ENCODE measurements at regions not wholly inside any gene's neighbourhood (a gene's known extent, or its start where the extent isn't known, plus 50 kb on each side); places are given as distances from the start of the nearest gene placed in this dataset.

DNA sequence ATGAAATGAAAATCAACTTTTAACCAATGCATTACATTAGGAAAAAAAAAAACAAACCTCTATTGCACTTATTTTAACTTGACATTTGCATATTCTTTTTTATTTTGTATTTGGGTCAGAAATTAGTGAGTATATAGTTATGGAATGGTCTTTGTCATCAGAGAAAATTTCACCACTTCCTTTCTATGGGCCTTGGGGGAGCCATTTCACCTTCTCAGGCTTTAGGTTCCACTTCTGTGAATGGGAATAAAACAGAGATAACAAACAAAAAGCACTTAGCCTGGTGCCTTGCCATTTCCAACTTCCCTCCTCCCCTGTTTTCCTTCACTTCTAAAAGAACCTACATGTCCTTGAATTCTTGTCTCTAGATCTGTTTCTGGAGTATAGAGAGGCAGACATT is 168.0 kb upstream of the STT3B start:
- DNase-seq (ENCODE audit: extremely low read depth in 1 of 2, low read depth in 1 of 2), result no peak

DNA sequence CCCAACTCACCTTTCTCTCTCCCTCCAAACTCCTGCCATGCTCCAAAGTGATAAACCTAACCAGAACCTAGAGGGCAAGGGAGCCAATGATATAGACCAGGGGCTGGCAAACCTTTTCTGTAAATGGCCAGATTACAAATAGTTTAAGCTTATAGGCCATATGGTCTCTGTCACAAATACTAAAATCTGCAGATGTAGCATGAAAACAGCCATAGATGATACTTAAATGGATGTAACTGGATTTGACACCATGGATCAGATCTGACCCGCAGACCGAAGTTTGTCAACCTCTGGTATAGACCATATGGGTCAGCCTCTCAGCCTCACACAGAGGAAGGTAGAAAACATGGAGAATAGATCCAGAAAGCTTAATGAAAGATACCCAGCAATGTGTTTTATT is 165.2 kb upstream of the STT3B start:
- no peak for DNase-seq (ENCODE audit: extremely low read depth in 1 of 2, low read depth in 1 of 2)

- no peak for DNase-seq (ENCODE audit: extremely low read depth in 1 of 2, low read depth in 1 of 2)
These were observed 162.9 kb upstream of the STT3B start for GRCh38 chr3:31369637-31370379.

GRCh38 chr3:31370380-31370666 is 162.4 kb upstream of the STT3B start:
- no peak for DNase-seq (ENCODE audit: extremely low read depth in 1 of 2, low read depth in 1 of 2)

DNA sequence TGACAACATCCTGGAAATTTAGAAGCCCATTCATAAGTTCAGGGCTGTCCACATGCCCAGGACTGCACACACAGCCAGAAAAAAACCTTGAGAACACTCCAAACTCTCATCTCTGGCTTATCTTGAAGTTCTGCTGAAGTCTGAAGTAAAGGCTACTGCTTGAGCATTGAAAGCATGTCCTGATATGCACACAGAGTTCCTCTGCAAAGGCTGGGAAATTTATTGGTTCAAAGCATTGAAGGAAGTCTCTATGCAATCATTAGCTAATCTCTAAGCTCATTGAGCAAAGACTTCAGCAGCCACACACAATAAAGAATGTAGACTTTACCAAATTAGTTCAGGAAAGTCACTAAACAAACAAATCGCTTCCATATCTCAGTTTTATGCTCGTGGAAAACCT is 162.0 kb upstream of the STT3B start:
- DNase-seq (ENCODE audit: extremely low read depth in 1 of 2, low read depth in 1 of 2), result no peak

DNA sequence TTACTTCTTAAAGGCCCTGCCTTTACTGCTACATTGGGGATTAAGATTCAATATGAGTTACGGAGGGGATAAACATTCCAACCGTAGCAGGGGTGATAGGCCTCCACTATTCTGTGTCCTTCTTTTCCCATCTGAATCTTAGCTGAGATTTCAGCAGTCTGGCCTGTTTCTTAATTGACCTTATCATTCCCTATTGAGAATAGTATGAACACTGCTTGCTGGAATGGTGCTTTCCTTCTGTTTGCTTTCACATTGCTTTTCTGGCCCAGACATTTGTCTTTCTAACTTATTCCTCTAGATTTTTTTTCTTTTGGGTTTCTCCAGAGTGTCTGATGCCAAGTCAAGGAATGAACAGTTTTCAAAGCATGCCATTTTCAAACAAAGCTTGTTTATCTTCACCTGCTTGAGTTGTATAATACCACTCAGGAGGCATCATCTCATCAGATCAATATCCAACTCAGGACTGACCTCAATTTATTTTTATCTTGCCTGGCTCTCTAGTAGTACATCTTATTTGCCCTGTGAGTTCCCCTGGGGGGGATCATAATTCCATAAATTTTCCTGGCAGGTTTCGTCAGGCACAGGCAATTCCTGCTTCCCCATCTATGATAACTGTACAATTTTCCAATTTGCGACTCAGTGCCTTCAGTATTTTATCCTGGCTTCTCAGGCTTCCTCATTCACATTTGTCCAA is 161.1 kb upstream of the STT3B start:
- no peak for DNase-seq (ENCODE audit: extremely low read depth in 1 of 2, low read depth in 1 of 2)

- DNase-seq (ENCODE audit: extremely low read depth in 1 of 2, low read depth in 1 of 2), result no peak
These were observed 159.0 kb upstream of the STT3B start for GRCh38 chr3:31373681-31374080.

- DNase-seq (ENCODE audit: extremely low read depth in 1 of 2, low read depth in 1 of 2), result peak in 1 of 2 donors; percentile 3
These were observed 155.6 kb upstream of the STT3B start for GRCh38 chr3:31377045-31377642.

DNA sequence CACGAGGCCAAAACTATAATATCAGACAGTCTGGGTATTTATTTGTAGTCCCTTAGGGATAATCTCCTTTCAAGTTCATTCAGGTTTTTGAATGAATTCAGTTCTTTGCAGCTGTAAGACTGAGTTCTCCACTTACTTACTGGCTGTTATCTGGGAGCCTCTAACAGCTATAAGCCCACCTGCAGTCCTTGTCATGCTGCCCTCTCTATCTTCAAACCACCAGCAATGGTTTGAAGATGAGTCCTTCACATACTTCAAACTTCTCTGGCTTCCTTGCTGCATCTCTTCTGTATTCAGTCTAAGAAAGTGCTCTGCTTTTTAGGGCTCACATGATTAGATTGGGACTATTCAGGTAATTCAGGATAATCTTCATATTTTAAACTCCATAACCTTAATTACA is 154.5 kb upstream of the STT3B start:
- no peak for DNase-seq (ENCODE audit: extremely low read depth in 1 of 2, low read depth in 1 of 2)

DNA sequence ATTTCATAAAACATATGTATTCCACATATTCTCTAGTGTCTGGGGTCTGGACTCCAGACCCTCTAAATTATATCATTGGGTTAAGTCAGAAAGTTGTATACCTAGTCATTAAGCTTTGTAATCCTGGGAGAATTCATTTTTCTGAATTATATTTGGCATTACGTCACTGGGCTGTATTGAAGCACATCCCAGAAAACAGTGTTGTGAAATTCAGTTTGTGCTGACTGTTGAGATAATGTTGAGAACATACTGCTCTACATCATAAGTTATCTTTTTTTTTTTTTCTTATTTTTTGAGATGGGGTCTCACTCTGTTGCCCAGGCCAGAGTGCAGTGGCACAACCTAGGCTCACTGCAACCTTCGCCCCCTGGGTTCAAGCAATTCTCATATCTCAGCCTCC is 153.1 kb upstream of the STT3B start:
- DNase-seq (ENCODE audit: extremely low read depth in 1 of 2, low read depth in 1 of 2), result no peak

DNA sequence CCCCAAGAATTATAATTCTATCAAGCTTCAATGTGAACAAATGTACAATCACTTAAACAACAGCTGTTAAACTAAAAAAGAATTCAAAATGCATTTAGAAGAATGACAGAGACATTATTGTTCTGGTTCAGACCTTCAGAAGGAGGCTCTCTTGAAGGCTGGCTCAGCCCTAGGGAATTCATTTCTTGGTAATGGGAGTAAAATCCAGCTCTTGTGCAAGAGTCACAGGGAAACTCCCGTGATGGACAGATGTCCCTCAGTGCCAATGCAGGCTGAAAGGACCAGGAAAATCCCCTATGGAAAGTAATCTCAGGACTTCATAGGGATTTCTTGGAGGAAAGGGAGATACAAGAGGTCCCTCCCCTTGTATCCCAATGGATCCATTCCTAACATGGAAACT is 149.9 kb upstream of the STT3B start:
- no peak for DNase-seq (ENCODE audit: extremely low read depth in 1 of 2, low read depth in 1 of 2)

DNA sequence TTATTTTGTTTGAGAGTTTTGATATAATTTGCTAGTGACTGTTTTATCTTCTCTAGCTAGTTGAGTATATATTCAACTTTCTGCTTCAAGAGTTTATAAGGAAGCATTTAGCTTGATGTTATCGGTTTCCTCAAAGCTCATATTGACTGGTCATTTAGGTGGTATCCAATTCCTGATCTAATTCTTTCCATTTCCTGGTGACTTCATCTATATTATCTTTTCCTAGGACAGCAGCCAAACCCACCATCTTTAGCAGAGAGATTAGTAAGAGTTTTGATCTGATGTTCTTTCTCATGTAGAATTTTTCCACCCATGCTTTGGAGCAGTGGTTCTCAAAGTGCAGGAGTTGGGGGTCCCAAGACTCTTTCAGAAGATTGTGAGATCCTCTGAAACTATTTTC is 148.6 kb upstream of the STT3B start:
- DNase-seq (ENCODE audit: extremely low read depth in 1 of 2, low read depth in 1 of 2), result no peak

DNA sequence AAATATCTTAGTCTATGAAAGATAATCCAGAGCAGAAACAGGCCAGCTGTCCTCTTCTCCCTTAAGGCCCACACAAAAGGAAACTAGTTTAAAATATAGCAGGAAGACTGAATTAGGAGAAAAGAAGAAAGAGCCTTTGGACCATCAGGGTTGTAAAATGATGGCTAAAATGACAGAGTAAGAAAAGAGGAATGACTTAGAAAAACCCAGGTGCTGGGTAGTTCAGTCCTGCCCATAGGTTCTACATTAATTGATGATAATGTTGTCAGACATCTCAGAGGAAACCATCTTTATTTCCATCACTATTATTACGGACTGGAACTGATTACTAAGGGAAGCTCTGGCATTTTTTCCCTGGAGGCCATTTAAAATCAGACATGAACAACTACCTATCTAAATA is 142.8 kb upstream of the STT3B start:
- DNase-seq (ENCODE audit: extremely low read depth in 1 of 2, low read depth in 1 of 2), result no peak

GRCh38 chr3:31390466-31390865 is 142.3 kb upstream of the STT3B start:
- DNase-seq (ENCODE audit: extremely low read depth in 1 of 2, low read depth in 1 of 2), result no peak

GRCh38 chr3:31391150-31391549 is 141.6 kb upstream of the STT3B start:
- DNase-seq (ENCODE audit: extremely low read depth in 1 of 2, low read depth in 1 of 2), result no peak

DNA sequence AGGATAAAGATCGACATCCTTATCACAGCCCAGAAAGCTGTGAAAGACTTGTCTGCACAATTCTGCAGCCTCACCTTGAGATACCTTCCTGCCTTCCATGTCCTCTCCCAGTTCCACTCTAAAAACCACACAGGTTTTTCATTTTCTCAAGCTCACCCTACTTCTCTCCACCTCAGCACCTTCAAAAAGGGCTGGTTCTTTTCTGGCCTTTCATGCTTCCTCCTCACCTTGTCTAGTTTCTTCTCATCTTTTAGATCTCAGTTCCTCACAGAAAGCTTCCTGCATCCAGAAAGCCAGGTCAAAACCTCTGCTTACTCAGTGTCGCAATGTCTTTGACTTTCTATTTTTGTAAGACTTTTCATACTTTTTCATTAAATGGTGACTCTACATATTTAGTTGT is 140.2 kb upstream of the STT3B start:
- no peak for DNase-seq (ENCODE audit: extremely low read depth in 1 of 2, low read depth in 1 of 2)

GRCh38 chr3:31399271-31399670 is 133.5 kb upstream of the STT3B start:
- DNase-seq (ENCODE audit: extremely low read depth in 1 of 2, low read depth in 1 of 2), result no peak

GRCh38 chr3:31402117-31402516 is 130.6 kb upstream of the STT3B start:
- no peak for DNase-seq (ENCODE audit: extremely low read depth in 1 of 2, low read depth in 1 of 2)

- DNase-seq (ENCODE audit: extremely low read depth in 1 of 2, low read depth in 1 of 2), result no peak
These were observed 129.5 kb upstream of the STT3B start for GRCh38 chr3:31403197-31403596.

DNA sequence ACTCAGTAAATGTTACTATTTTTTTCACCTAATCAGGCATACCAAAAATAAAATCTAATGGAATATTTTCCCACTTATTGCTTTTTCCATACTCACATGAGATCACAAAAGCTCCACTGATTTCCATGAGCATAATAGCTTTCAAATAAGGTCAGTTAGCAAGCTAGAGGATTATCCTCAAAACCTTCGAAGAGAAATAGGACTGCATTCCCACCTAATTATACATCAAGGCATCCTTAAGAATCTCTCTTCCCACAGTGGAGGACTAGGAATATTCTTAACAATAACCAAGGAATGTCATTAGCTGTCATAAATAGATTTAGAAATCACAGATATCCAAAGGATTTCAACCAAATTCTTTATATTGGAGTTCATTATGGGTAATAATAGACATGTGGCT is 127.9 kb upstream of the STT3B start:
- DNase-seq (ENCODE audit: extremely low read depth in 1 of 2, low read depth in 1 of 2), result no peak

- no peak for DNase-seq (ENCODE audit: extremely low read depth in 1 of 2, low read depth in 1 of 2)
These were observed 127.2 kb upstream of the STT3B start for GRCh38 chr3:31405515-31405914.

GRCh38 chr3:31406896-31407295 is 125.8 kb upstream of the STT3B start:
- DNase-seq (ENCODE audit: extremely low read depth in 1 of 2, low read depth in 1 of 2), result no peak

- no peak for DNase-seq (ENCODE audit: extremely low read depth in 1 of 2, low read depth in 1 of 2)
These were observed 125.1 kb upstream of the STT3B start for GRCh38 chr3:31407665-31408064.
